Neural crest cell (in vitro differentiated cells): ENCODE measurements at regions not wholly inside any gene's neighbourhood (a gene's known extent, or its start where the extent isn't known, plus 50 kb on each side); places are given as distances from the start of the nearest gene placed in this dataset.

Source experiments
- DNase-seq: peaks from one replicate; pipeline ENCODE4 v3.0.0; 2021; ENCODE audit warnings: low read depth, mixed read lengths, low spot score
- H3K27ac Mint-ChIP-seq: one replicate; pipeline ENCODE4 v1.8.0; 2021; ENCODE audit warnings: mild to moderate bottlenecking, mixed read lengths; ENCODE audit not compliant: unreplicated experiment
- H3K27me3 Mint-ChIP-seq: 2 replicates; pipeline ENCODE4 v1.8.0; 2021; ENCODE audit warnings: low read depth, mild to moderate bottlenecking, mixed read lengths
- H3K36me3 Mint-ChIP-seq: 2 replicates; pipeline ENCODE4 v1.8.0; 2021; ENCODE audit warnings: low read depth, mild to moderate bottlenecking, mixed read lengths
- H3K4me1 Mint-ChIP-seq: 2 replicates; pipeline ENCODE4 v1.8.0; 2021; ENCODE audit warnings: mixed read lengths
- H3K4me3 Mint-ChIP-seq: one replicate; pipeline ENCODE4 v1.8.0; 2021; ENCODE audit warnings: mild to moderate bottlenecking, mixed read lengths
- H3K9me3 Mint-ChIP-seq: 2 replicates; pipeline ENCODE4 v1.8.0; 2021; ENCODE audit warnings: mixed read lengths
- TF ChIP-seq, protein P1 (sequence below): fragments of 200-600 bp; sonication (generic); conservative IDR thresholded peaks from 2 replicates; pipeline ENCODE4 v1.5.0; 2021; ENCODE audit warnings: antibody characterized with exemption, mild to moderate bottlenecking

- no peaks in the 10 kb centered on the region for H3K27me3 Mint-ChIP-seq
- H3K27ac Mint-ChIP-seq = no peak overlapping the region
- TF ChIP-seq, protein P1, sequence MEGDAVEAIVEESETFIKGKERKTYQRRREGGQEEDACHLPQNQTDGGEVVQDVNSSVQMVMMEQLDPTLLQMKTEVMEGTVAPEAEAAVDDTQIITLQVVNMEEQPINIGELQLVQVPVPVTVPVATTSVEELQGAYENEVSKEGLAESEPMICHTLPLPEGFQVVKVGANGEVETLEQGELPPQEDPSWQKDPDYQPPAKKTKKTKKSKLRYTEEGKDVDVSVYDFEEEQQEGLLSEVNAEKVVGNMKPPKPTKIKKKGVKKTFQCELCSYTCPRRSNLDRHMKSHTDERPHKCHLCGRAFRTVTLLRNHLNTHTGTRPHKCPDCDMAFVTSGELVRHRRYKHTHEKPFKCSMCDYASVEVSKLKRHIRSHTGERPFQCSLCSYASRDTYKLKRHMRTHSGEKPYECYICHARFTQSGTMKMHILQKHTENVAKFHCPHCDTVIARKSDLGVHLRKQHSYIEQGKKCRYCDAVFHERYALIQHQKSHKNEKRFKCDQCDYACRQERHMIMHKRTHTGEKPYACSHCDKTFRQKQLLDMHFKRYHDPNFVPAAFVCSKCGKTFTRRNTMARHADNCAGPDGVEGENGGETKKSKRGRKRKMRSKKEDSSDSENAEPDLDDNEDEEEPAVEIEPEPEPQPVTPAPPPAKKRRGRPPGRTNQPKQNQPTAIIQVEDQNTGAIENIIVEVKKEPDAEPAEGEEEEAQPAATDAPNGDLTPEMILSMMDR = no peak
- no peak overlapping the region for H3K4me3 Mint-ChIP-seq
- peaks cover 9% of the 10 kb centered on the region for H3K36me3 Mint-ChIP-seq
- peaks cover 4% of the 10 kb centered on the region for H3K9me3 Mint-ChIP-seq
- no peak for DNase-seq
- H3K4me1 Mint-ChIP-seq = peaks cover 7% of the 10 kb centered on the region
Measured at GRCh38 chr14:53231171-53231570, 78.0 kb upstream of the DDHD1 start.

DNA sequence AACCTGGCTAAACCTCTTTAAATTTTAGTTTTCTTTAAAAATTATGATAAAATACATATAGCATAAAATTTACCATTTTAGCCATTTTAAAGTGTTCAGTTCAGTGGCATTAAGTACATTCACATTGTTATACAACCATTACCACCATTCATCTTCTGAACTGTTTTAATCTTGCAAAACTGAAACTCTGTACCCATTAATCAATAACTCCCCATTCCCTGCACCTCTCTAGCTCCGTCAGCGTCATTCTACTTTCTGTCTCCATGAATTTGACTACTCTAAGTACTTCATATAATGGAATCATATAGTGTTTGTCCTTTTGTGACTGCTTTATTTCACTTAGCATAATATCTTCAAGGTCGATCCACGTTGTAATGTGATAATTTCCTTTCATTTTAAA is 75.8 kb upstream of the DDHD1 start:
- Mint-ChIP-seq H3K4me1 (peaks cover 7% of the 10 kb centered on the region), H3K4me3 (no peak overlapping the region), H3K27ac (no peak overlapping the region), H3K27me3 (no peaks in the 10 kb centered on the region), H3K36me3 (peaks cover 15% of the 10 kb centered on the region), H3K9me3 (peaks cover 4% of the 10 kb centered on the region)
- no peak for DNase-seq
- TF ChIP-seq, protein P1 = no peak

DNA sequence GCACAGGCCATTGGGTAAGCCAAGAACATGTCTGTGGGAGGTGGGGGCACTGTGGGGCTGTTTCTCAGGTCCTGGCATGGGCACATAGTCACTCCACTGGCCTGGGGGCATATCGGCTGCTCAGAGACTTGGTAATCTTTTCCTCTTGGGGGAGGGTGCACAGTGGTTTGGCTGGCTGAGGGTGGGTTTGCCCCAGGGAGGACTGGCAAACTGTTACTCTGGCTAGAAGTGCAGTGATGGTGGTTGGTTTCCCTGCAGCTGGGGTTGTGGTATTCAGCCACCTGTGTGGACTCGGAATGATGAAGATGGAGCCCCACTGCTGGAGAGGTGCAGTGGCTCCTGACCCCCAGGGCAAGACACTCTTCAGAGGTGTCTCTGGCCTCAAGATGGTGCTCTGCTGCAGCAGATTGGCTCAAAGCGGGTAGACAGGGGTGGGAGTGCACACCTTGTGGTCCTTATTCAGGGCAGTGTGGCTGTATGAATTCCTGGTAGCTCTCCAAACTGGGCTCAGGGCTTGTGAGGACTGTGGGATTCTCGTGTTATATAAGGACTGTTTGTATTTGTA is 74.1 kb upstream of the DDHD1 start:
- Mint-ChIP-seq H3K27ac (no peak overlapping the region), H3K4me3 (no peak overlapping the region)

DNA sequence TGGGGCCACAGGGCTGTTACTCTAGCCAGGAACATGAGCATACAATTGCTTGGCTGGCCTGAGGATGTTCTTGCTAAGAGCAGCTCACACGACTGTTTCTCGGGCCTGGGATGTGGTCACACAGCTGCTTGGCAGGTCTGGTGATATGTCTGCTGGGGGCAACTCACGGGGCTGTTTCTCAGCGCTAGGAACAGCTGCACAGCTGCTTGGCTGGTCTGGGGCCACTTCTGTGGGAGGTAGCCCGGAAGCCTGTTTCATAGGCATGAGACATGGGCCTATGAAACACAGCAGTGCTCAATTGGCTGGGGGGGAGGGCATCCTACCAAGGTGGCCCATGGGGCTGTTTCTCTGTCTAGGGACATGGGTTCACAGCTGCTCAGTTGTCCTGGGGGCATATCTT is 73.4 kb upstream of the DDHD1 start:
- no peak for DNase-seq
- Mint-ChIP-seq H3K36me3 (peaks cover 14% of the 10 kb centered on the region), H3K27ac (no peak overlapping the region), H3K4me1 (peaks cover 7% of the 10 kb centered on the region), H3K9me3 (no peaks in the 10 kb centered on the region), H3K27me3 (no peaks in the 10 kb centered on the region), H3K4me3 (no peak overlapping the region)
- TF ChIP-seq, protein P1 = no peak

More for the DNA sequence above, 74.1 kb upstream of the DDHD1 start:
- Mint-ChIP-seq H3K36me3 (peaks cover 15% of the 10 kb centered on the region), H3K9me3 (no peaks in the 10 kb centered on the region), H3K27me3 (no peaks in the 10 kb centered on the region), H3K4me1 (peaks cover 7% of the 10 kb centered on the region)
- DNase-seq = no peak
- TF ChIP-seq, protein P1 = no peak

DNA sequence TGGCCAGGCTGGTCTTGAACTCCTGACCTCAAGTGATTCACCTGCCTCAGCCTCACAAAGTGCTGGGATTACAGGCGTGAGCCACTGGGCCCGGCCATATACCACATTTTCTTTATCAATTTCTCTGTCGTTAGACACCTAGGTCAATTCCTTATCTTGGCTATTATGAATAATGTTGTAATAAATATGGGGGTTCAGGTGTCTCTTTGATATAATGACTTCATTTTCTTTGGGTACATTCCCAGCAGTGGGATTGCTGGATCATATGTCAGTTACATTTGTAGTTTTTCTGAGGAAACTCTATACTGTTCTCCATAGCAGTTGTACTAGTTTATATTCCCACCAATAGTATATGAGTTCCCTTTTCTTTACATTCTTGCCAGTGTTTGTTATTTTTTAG is 67.8 kb upstream of the DDHD1 start:
- peak overlapping the region; percentile 32 for H3K27ac Mint-ChIP-seq
- H3K4me1 Mint-ChIP-seq = peaks cover 6% of the 10 kb centered on the region
- H3K4me3 Mint-ChIP-seq = no peak overlapping the region
- TF ChIP-seq, protein P1 = no peak
- H3K27me3 Mint-ChIP-seq = no peaks in the 10 kb centered on the region
- no peak for DNase-seq
- peaks cover 5% of the 10 kb centered on the region for H3K36me3 Mint-ChIP-seq
- no peaks in the 10 kb centered on the region for H3K9me3 Mint-ChIP-seq

DNA sequence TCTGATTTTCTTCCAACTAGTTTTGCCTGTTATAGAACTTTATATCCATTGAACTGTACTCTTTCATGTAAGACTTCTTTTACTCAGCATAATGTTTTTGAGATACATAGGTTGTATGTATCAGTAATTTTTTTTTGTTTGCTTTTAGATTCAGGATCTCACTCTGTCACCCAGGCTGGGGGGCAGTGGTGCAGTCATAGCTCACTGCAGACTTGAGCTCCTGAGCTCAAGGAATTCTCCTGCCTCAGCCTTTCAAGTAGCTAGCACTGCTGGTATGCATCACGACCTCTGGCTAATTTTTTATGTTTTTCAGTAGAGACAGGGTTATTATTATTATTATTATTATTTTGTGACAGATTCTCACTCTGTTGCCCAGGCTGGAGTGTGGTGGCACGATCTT is 65.0 kb upstream of the DDHD1 start:
- H3K27me3 Mint-ChIP-seq = no peaks in the 10 kb centered on the region
- no peaks in the 10 kb centered on the region for H3K9me3 Mint-ChIP-seq
- H3K4me3 Mint-ChIP-seq = peak overlapping the region; percentile 91
- no peaks in the 10 kb centered on the region for H3K36me3 Mint-ChIP-seq
- TF ChIP-seq, protein P1 = no peak
- peaks cover 26% of the 10 kb centered on the region for H3K4me1 Mint-ChIP-seq
- DNase-seq = no peak
- peak overlapping the region; percentile 52 for H3K27ac Mint-ChIP-seq
